Mesendoderm (in vitro differentiated cells): ENCODE measurements at regions not wholly inside any gene's neighbourhood (a gene's known extent, or its start where the extent isn't known, plus 50 kb on each side); places are given as distances from the start of the nearest gene placed in this dataset.

Experiments
- DNase-seq: peaks from one replicate; pipeline ENCODE4 v3.0.0; 2013
- H2AK5ac ChIP-seq: 2 replicates; pipeline ENCODE4 v1.6.1; 2013; ENCODE audit warnings: low read length, inconsistent platforms
- H2BK120ac ChIP-seq: 2 replicates; pipeline ENCODE4 v1.6.1; 2013; ENCODE audit warnings: low read depth, mild to moderate bottlenecking, low read length, moderate library complexity, mixed read lengths
- H2BK15ac ChIP-seq: replicated peaks from 2 replicates; pipeline ENCODE4 v1.6.1; 2013; ENCODE audit warnings: low read depth, mild to moderate bottlenecking, moderate library complexity
- H2BK5ac ChIP-seq: 2 replicates; pipeline ENCODE4 v1.6.1; 2013; ENCODE audit warnings: low read length, inconsistent platforms
- H3K18ac ChIP-seq: 2 replicates; pipeline ENCODE4 v1.6.1; 2013; ENCODE audit warnings: mild to moderate bottlenecking, low read length, mixed read lengths
- H3K23ac ChIP-seq: one replicate; pipeline ENCODE4 v1.6.1; 2013; ENCODE audit warnings: low read length
- H3K27ac ChIP-seq: 2 replicates; pipeline ENCODE4 v1.5.1; 2013; ENCODE audit warnings: low read depth, mild to moderate bottlenecking, inconsistent platforms, low read length, moderate library complexity
- H3K27me3 ChIP-seq: 2 replicates; pipeline ENCODE4 v1.6.1; 2013; ENCODE audit warnings: low read length, control low read depth, mild to moderate bottlenecking, inconsistent platforms; ENCODE audit not compliant: insufficient read depth, poor library complexity
- H3K36me3 ChIP-seq: 2 replicates; pipeline ENCODE4 v1.6.1; 2013; ENCODE audit warnings: low read length, inconsistent platforms; ENCODE audit not compliant: control insufficient read depth, insufficient read depth
- H3K4ac ChIP-seq: one replicate; pipeline ENCODE4 v1.6.1; 2013; ENCODE audit warnings: low read depth, mild to moderate bottlenecking, low read length, moderate library complexity
- H3K4me1 ChIP-seq: 2 replicates; pipeline ENCODE4 v1.6.1; 2013; ENCODE audit warnings: low read depth, low read length, inconsistent platforms; ENCODE audit not compliant: control insufficient read depth
- H3K4me2 ChIP-seq: 2 replicates; pipeline ENCODE4 v1.6.1; 2013; ENCODE audit warnings: low read length
- H3K4me3 ChIP-seq: 2 replicates; pipeline ENCODE4 v1.5.1; 2013; ENCODE audit warnings: mild to moderate bottlenecking, low read length
- H3K56ac ChIP-seq: one replicate; pipeline ENCODE4 v1.6.1; 2013; ENCODE audit warnings: low read length
- H3K79me1 ChIP-seq: 2 replicates; pipeline ENCODE4 v1.6.1; 2013; ENCODE audit warnings: low read length, inconsistent platforms
- H3K79me2 ChIP-seq: 2 replicates; pipeline ENCODE4 v1.6.1; 2013; ENCODE audit warnings: mild to moderate bottlenecking, low read length; ENCODE audit not compliant: control insufficient read depth, insufficient read depth
- H3K9ac ChIP-seq: 2 replicates; pipeline ENCODE4 v1.6.1; 2013; ENCODE audit warnings: low read length, inconsistent platforms
- H4K5ac ChIP-seq: one replicate; pipeline ENCODE4 v1.6.1; 2013; ENCODE audit warnings: low read length
- H4K8ac ChIP-seq: one replicate; pipeline ENCODE4 v1.6.1; 2013; ENCODE audit warnings: low read depth, mild to moderate bottlenecking, control low read depth, low read length, moderate library complexity
- whole genome bisulfite sequencing: extraction: QIAGEN DNeasy Blood & Tissue Kit; methylation state at CpG from one replicate; pipeline ENCODE4 v1.1.7; 2013; ENCODE audit warnings: low lambda C conversion rate, missing lambda C conversion rate; ENCODE audit not compliant: insufficient coverage; ENCODE audit errors: extremely low coverage; 5-methylcytosine and 5-hydroxymethylcytosine counted together

DNA sequence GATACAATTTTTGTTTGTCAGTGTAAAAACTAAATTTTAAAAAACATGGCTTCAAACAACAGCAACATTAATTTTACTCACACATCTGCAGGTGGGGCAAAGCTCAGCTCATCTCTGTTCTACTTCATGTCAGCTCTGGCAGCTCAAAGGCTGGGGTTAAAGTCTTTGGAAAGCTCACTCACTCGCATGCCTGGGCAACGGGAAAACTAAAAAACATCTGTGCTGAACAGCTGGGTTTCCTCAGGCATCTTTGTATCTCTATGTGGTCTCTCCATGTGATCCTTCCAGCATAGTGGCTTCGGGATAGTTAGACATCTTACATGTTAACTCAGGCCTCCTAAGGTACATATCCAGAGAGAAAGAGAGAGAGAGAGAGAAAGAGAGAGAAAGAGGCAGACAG lies 499.6 kb downstream of the RFPL4B start:
- DNase-seq, result no peak
- Histone ChIP-seq H3K56ac (no peak overlapping the region), H2BK15ac (no peak overlapping the region), H3K4ac (no peak overlapping the region), H3K23ac (no peak overlapping the region), H3K79me2 (no peaks in the 10 kb centered on the region), H3K4me3 (no peak overlapping the region), H4K5ac (no peak overlapping the region), H3K36me3 (no peaks in the 10 kb centered on the region), H3K27me3 (no peaks in the 10 kb centered on the region), H3K27ac (no peak overlapping the region), H4K8ac (no peak overlapping the region), H3K18ac (no peak overlapping the region), H2BK5ac (no peak overlapping the region), H2AK5ac (no peak overlapping the region), H3K79me1 (no peaks in the 10 kb centered on the region), H3K4me2 (no peak overlapping the region), H2BK120ac (no peak overlapping the region), H3K4me1 (no peaks in the 10 kb centered on the region), H3K9ac (no peak overlapping the region)
- WGBS, result no CpG with 5 or more reads among the region's 3 CpGs

DNA sequence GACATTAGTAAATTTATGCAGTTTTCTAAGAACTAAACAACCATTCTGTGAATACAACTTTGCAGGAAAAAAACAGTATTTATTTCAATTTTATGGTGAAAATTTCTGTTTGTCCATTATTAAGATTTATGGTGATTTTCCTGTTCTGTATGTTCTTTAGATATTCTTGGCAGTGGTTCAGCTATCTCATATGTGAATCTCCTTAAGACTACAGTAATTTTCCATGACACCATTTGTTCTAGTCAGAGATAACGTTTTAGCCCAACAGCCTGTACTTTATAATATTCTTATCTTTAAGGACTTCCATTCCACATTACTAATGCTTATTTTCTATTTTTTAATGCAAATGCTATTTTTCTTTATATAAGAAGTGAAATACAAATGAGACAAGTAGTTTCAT lies 504.0 kb downstream of the RFPL4B start:
- no peak overlapping the region for H2BK15ac ChIP-seq
- WGBS, result no CpG with 5 or more reads among the region's 1 CpG
- no peak overlapping the region for H3K23ac ChIP-seq
- H3K79me2 ChIP-seq, result no peaks in the 10 kb centered on the region
- H3K9ac ChIP-seq, result no peak overlapping the region
- no peak overlapping the region for H3K18ac ChIP-seq
- no peaks in the 10 kb centered on the region for H3K36me3 ChIP-seq
- H3K4me2 ChIP-seq, result no peak overlapping the region
- no peak overlapping the region for H2AK5ac ChIP-seq
- no peak overlapping the region for H2BK5ac ChIP-seq
- H4K5ac ChIP-seq, result no peak overlapping the region
- DNase-seq, result no peak
- no peaks in the 10 kb centered on the region for H3K79me1 ChIP-seq
- no peak overlapping the region for H3K56ac ChIP-seq
- H3K4me1 ChIP-seq, result no peaks in the 10 kb centered on the region
- H3K4ac ChIP-seq, result no peak overlapping the region
- H4K8ac ChIP-seq, result no peak overlapping the region
- H3K27me3 ChIP-seq, result no peaks in the 10 kb centered on the region
- H2BK120ac ChIP-seq, result no peak overlapping the region
- no peak overlapping the region for H3K27ac ChIP-seq
- no peak overlapping the region for H3K4me3 ChIP-seq

DNA sequence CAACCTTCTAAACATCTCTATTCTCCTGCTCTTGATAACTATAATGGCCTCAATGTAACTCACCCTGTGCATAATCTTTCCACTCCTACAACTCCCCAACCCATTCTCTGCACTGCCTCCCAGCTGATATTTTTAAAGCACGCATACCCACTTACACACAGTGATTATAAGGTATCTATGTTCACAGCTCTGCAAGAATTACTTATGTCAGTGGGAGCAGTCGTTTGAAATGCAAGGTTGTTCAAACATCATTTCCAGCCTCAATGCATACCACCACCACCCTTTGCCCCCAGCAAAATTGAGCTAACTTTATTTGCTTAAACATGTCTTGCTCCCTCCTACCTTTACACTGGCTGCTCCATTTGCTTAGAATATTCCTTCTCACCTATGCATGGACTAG lies 506.0 kb downstream of the RFPL4B start:
- H3K23ac ChIP-seq, result no peak overlapping the region

DNA sequence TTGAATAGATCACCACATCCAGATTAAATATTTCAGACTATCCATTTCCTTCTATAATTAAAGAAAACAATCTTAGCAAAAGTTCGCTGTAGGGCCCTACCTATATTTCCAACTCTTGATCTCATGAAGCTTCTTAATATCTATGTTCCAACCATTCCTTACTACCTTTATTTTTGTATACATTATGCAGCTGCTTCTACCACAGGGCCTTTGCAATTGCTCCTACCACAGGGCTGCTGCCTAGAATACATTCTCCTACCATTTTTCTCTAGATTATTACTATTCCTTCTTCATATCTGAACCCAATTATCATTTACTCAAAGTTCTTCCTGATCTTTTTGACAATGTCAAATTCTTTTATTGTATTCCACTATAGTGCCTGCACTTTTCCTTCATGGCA lies 516.6 kb downstream of the RFPL4B start:
- Histone ChIP-seq H3K27ac (no peak overlapping the region), H2BK15ac (no peak overlapping the region), H3K23ac (no peak overlapping the region), H3K4ac (no peak overlapping the region), H3K36me3 (no peaks in the 10 kb centered on the region), H3K27me3 (no peaks in the 10 kb centered on the region), H2AK5ac (no peak overlapping the region), H3K18ac (no peak overlapping the region), H2BK120ac (no peak overlapping the region), H4K5ac (no peak overlapping the region), H3K4me2 (no peak overlapping the region), H3K4me1 (no peaks in the 10 kb centered on the region), H3K4me3 (no peak overlapping the region), H2BK5ac (no peak overlapping the region), H3K79me2 (no peaks in the 10 kb centered on the region), H3K56ac (no peak overlapping the region), H3K79me1 (no peaks in the 10 kb centered on the region), H3K9ac (no peak overlapping the region), H4K8ac (no peak overlapping the region)
- WGBS, result no CpG with 5 or more reads among the region's 1 CpG
- DNase-seq, result no peak

More for the DNA sequence above, 506.0 kb downstream of the RFPL4B start:
- Histone ChIP-seq H3K4me3 (no peak overlapping the region), H2AK5ac (no peak overlapping the region), H3K27ac (no peak overlapping the region), H2BK120ac (no peak overlapping the region), H2BK5ac (no peak overlapping the region), H3K4me2 (no peak overlapping the region), H3K79me2 (no peaks in the 10 kb centered on the region), H3K79me1 (no peaks in the 10 kb centered on the region), H2BK15ac (no peak overlapping the region), H3K27me3 (no peaks in the 10 kb centered on the region), H3K18ac (no peak overlapping the region), H3K56ac (no peak overlapping the region), H4K5ac (no peak overlapping the region), H3K4ac (no peak overlapping the region), H3K4me1 (no peaks in the 10 kb centered on the region), H3K36me3 (no peaks in the 10 kb centered on the region), H4K8ac (no peak overlapping the region), H3K9ac (no peak overlapping the region)
- no CpG with 5 or more reads among the region's 2 CpGs for whole genome bisulfite sequencing
- DNase-seq, result no peak

DNA sequence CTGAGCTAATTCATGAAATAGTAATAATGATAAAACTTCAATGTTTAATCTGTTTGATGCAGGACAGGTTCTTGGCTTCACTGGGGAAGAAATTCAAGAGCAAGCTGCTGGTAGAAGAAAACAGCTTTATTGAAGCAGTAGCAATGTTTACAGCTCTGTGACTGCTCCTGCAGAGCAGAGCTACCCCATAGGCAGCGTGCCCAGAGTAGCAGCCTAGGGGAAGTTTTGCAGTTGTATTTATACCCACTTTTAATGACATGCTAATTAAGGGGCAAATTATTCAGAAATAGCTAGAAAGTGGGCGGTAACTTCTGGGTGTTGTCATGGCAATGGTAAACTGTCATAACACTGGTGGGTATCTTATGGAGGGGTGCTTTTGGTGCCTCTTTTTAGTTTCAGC lies 518.0 kb downstream of the RFPL4B start:
- H4K8ac ChIP-seq, result no peak overlapping the region
- H3K4me2 ChIP-seq, result no peak overlapping the region
- WGBS, result no CpG with 5 or more reads among the region's 2 CpGs
- H3K23ac ChIP-seq, result no peak overlapping the region
- peak; percentile 41 for DNase-seq
- no peak overlapping the region for H3K27ac ChIP-seq
- H3K56ac ChIP-seq, result no peak overlapping the region
- no peaks in the 10 kb centered on the region for H3K79me1 ChIP-seq
- no peak overlapping the region for H3K4me3 ChIP-seq
- no peak overlapping the region for H2AK5ac ChIP-seq
- no peak overlapping the region for H3K9ac ChIP-seq
- no peak overlapping the region for H2BK120ac ChIP-seq
- H2BK5ac ChIP-seq, result no peak overlapping the region
- no peaks in the 10 kb centered on the region for H3K36me3 ChIP-seq
- H3K79me2 ChIP-seq, result no peaks in the 10 kb centered on the region
- no peaks in the 10 kb centered on the region for H3K4me1 ChIP-seq
- H2BK15ac ChIP-seq, result no peak overlapping the region
- H3K4ac ChIP-seq, result no peak overlapping the region
- H3K27me3 ChIP-seq, result no peaks in the 10 kb centered on the region
- H3K18ac ChIP-seq, result no peak overlapping the region
- no peak overlapping the region for H4K5ac ChIP-seq

DNA sequence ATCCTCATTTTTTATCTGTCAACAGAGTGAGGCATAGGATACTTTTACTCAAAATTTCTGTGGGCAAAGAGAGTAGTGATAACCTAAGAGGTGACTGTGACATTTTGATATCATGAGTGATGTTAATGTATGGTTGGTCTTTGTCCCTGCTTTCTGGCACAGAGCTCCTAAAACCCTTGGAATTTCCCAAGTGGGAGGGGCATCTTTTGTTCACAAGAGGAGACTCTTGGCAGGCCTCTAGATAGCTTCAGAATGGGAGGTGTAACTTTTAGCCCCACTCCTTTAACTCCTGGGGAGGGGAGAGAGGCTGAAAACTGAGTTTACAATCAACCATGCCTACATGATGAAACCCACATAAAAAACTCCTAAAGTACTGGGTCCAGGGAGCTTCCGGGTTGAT lies 527.8 kb downstream of the RFPL4B start:
- H3K9ac ChIP-seq, result no peak overlapping the region
- H3K23ac ChIP-seq, result no peak overlapping the region
- no peak overlapping the region for H2AK5ac ChIP-seq
- no peaks in the 10 kb centered on the region for H3K36me3 ChIP-seq
- no peak overlapping the region for H3K4ac ChIP-seq
- H3K56ac ChIP-seq, result no peak overlapping the region
- no peak overlapping the region for H2BK120ac ChIP-seq
- H3K27ac ChIP-seq, result no peak overlapping the region
- no peak overlapping the region for H3K4me3 ChIP-seq
- H3K4me2 ChIP-seq, result no peak overlapping the region
- no CpG with 5 or more reads among the region's 1 CpG for WGBS
- H4K8ac ChIP-seq, result no peak overlapping the region
- peak; percentile 43 for DNase-seq
- H3K79me1 ChIP-seq, result no peaks in the 10 kb centered on the region
- H4K5ac ChIP-seq, result no peak overlapping the region
- H3K18ac ChIP-seq, result no peak overlapping the region
- no peak overlapping the region for H2BK15ac ChIP-seq
- no peak overlapping the region for H2BK5ac ChIP-seq
- H3K27me3 ChIP-seq, result no peaks in the 10 kb centered on the region
- H3K4me1 ChIP-seq, result no peaks in the 10 kb centered on the region
- no peaks in the 10 kb centered on the region for H3K79me2 ChIP-seq
